DOHH2 (cell line): ENCODE measurements at regions not wholly inside any gene's neighbourhood (a gene's known extent, or its start where the extent isn't known, plus 50 kb on each side); places are given as distances from the start of the nearest gene placed in this dataset.

Experiments used
- CTCF ChIP-seq: fragments of 200-600 bp; sonication (generic); IDR thresholded peaks from one replicate; pipeline ENCODE4 v1.5.1; 2014; ENCODE audit warnings: antibody characterized with exemption, mild to moderate bottlenecking, low read depth, low read length; ENCODE audit not compliant: poor library complexity, severe bottlenecking
- EZH2phosphoT487 ChIP-seq: fragments of 200-600 bp; sonication (generic); IDR thresholded peaks from 2 replicates; pipeline ENCODE4 v1.6.1; 2017; ENCODE audit warnings: borderline replicate concordance, mild to moderate bottlenecking, antibody characterized with exemption, low read length, moderate library complexity, mixed read lengths

GRCh38 chr7:45236666-45237065 is 79.1 kb downstream of the RAMP3 start:
- no peak for TF ChIP-seq CTCF
- TF ChIP-seq EZH2phosphoT487 = no peak
